ENCODE measurements at regions not wholly inside any gene's neighbourhood (a gene's known extent, or its start where the extent isn't known, plus 50 kb on each side); places are given as distances from the start of the nearest gene placed in this dataset.

DNA sequence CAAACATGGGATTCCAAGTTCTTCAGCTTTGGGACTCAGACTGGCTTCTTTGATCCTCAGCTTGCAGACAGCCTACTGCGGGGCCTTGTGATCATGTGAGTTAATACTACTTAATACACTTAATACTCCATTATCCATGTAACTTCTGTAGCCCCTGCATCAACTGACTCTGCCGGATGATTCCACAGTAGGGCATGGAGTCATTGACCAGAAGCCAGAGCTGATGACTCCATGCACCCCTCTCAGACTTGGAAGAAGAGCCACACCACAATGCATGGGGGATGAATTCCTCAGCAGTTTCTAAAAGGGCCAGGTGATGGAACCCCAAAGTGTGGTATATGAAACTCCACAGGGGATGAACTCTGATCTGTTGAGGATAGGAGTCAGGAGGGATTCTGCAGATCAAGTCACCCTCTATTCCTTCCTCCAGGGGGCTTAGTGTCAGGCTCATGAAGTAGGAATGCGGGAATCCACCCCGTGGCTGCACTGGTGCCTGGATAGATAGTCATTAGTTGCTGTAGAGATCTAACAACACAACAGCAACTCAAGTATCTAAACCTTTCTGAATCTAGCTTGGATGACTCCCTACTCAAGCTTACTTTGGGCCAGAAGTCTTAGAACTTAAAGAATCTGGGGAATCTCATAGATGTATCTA lies 70.2 kb downstream of the GPR6 start:
- peaks cover 12% of the 10 kb centered on the region for H3K27me3 Mint-ChIP-seq
- TF ChIP-seq, protein P1, sequence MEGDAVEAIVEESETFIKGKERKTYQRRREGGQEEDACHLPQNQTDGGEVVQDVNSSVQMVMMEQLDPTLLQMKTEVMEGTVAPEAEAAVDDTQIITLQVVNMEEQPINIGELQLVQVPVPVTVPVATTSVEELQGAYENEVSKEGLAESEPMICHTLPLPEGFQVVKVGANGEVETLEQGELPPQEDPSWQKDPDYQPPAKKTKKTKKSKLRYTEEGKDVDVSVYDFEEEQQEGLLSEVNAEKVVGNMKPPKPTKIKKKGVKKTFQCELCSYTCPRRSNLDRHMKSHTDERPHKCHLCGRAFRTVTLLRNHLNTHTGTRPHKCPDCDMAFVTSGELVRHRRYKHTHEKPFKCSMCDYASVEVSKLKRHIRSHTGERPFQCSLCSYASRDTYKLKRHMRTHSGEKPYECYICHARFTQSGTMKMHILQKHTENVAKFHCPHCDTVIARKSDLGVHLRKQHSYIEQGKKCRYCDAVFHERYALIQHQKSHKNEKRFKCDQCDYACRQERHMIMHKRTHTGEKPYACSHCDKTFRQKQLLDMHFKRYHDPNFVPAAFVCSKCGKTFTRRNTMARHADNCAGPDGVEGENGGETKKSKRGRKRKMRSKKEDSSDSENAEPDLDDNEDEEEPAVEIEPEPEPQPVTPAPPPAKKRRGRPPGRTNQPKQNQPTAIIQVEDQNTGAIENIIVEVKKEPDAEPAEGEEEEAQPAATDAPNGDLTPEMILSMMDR (IDR thresholded peaks at IDR 0.05): no peak
- H3K36me3 Mint-ChIP-seq (ENCODE audit: low read depth): no peaks in the 10 kb centered on the region
- H3K9me3 ChIP-seq (ENCODE audit: control insufficient read depth in 1 of 2, insufficient read depth in 1 of 2, low read length in 2 of 2): peaks cover 0 to 3% of the 10 kb centered on the region in 2 experiments
- no peaks in the 10 kb centered on the region for H3K4me1 ChIP-seq (ENCODE audit: insufficient read depth, low read length)
- DNase-seq (no peak), ATAC-seq (ENCODE audit: poor library complexity) (no peak)
- H3K4me3 Mint-ChIP-seq: no peak overlapping the region
- H3K27ac Mint-ChIP-seq: no peak overlapping the region
- H3K36me3 ChIP-seq (ENCODE audit: insufficient read depth, low read length): no peaks in the 10 kb centered on the region
- ChIA-PET POLR2A (no interaction called here), CTCF (interaction anchor here (2.0 kb wide), 1 partner anchor 9 kb away, joined by 15 read pairs; no protein-coding TSS in a partner anchor)
- peaks cover 2% of the 10 kb centered on the region for H3K9me3 Mint-ChIP-seq
- no peak overlapping the region for H3K27ac ChIP-seq (ENCODE audit: low read depth in 1 of 2, low read length in 2 of 2)
- peaks cover 0 to 4% of the 10 kb centered on the region in 2 experiments for H3K27me3 ChIP-seq (ENCODE audit: control insufficient read depth in 1 of 2, insufficient read depth in 2 of 2, low read length in 2 of 2)
- no peaks in the 10 kb centered on the region for H3K4me1 Mint-ChIP-seq (ENCODE audit: low read depth)
- H3K4me3 ChIP-seq (ENCODE audit: low read length): no peak overlapping the region
- intact Hi-C loops (cut with DNase I, micrococcal nuclease): no loop called here

DNA sequence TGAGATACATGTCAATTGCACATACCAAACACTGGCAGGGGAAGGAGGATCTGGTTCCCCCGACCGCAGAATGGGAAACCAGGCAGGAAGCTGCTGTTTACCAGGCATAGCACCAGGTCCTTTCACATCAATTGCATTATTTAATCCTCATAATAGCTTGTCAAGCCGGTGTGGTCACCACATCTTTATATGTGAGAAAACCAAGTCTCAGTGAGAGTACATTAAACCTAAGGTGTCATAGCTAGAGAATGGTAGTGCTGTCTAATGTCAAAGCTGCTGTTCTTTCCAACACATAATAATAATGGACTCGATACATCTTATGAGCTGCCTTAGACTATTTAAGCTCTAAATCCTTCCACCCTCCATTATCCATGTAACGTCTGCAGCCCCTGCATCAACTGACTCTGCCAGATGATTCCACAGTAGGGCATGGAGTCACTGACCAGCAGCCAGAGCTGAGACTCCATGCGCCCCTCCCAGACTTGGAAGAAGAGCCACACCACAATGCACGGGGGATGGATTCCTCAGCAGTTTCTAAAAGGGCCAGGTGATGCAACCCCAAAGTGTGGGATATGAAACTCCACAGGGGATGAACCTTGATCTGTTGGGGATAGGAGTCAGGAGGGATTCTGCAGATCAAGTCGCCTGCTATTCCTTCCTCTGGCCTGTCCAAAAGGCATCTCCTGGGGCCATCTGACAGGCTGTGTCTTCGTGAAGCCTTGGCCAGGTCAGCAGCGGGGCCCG lies 71.8 kb downstream of the GPR6 start:
- ATAC-seq (ENCODE audit: poor library complexity): no peak
- no peaks in the 10 kb centered on the region for H3K4me1 Mint-ChIP-seq (ENCODE audit: low read depth)
- H3K36me3 Mint-ChIP-seq (ENCODE audit: low read depth): no peaks in the 10 kb centered on the region
- H3K4me3 Mint-ChIP-seq: no peak overlapping the region
- no peak overlapping the region for H3K27ac ChIP-seq (ENCODE audit: low read depth in 1 of 2, low read length in 2 of 2)
- no peak for DNase-seq
- no peak overlapping the region for H3K27ac Mint-ChIP-seq
- H3K36me3 ChIP-seq (ENCODE audit: insufficient read depth, low read length): no peaks in the 10 kb centered on the region
- intact Hi-C loops (cut with DNase I, micrococcal nuclease): loop anchor here in 1 of 2 experiments (5.0 kb wide), 1 partner anchor 863 kb away; no protein-coding TSS in a partner anchor
- no peaks in the 10 kb centered on the region for H3K4me1 ChIP-seq (ENCODE audit: insufficient read depth, low read length)
- peaks cover under 1% of the 10 kb centered on the region for H3K9me3 Mint-ChIP-seq
- H3K9me3 ChIP-seq (ENCODE audit: control insufficient read depth in 1 of 2, insufficient read depth in 1 of 2, low read length in 2 of 2): peaks cover 0 to 3% of the 10 kb centered on the region in 2 experiments
- POLR2A ChIA-PET: no interaction called here
- H3K27me3 ChIP-seq (ENCODE audit: control insufficient read depth in 1 of 2, insufficient read depth in 2 of 2, low read length in 2 of 2): peaks cover 0 to 4% of the 10 kb centered on the region in 2 experiments
- no peak overlapping the region for H3K4me3 ChIP-seq (ENCODE audit: low read length)
- TF ChIP-seq, protein P1 (IDR thresholded peaks at IDR 0.05): no peak
- peaks cover 15% of the 10 kb centered on the region for H3K27me3 Mint-ChIP-seq
- CTCF ChIA-PET: interaction anchor here (2.0 kb wide), 1 partner anchor 10 kb away, joined by 15 read pairs; no protein-coding TSS in a partner anchor
